Left hindlimb (tissue), 1 donor: ENCODE measurements at regions not wholly inside any gene's neighbourhood (a gene's known extent, or its start where the extent isn't known, plus 50 kb on each side); places are given as distances from the start of the nearest gene placed in this dataset.
A peak's percentile ranks its signal among the peaks of the same experiment; 100 is the strongest.
"Not testable (repeated sequence)": the region's sequence is repeated elsewhere in the genome, so short reads cannot be mapped to it uniquely, and the experiment has no call there.

Experiments used
- DNase-seq: peaks from one replicate; pipeline ENCODE4 v3.0.0-alpha.2; 2018

- DNase-seq, result not testable (repeated sequence)
Measured at GRCh38 chr5:177664737-177665136, 64.8 kb downstream of the B4GALT7 start.

GRCh38 chr5:177665172-177665571, 65.2 kb downstream of the B4GALT7 start:
- not testable (repeated sequence) for DNase-seq

- not testable (repeated sequence) for DNase-seq
Measured at GRCh38 chr5:177665960-177666359, 66.0 kb downstream of the B4GALT7 start.

GRCh38 chr5:177671035-177671754, 71.3 kb downstream of the B4GALT7 start:
- DNase-seq, result not testable (repeated sequence)

- peak; percentile 49 for DNase-seq
Measured at GRCh38 chr5:177671755-177672690, 72.1 kb downstream of the B4GALT7 start.
